Activated CD4-positive, alpha-beta T cell treated with anti-CD3 and anti-CD28 coated beads, Interleukin-2, amount 50 U/mL, for 4 hours (primary cell): ENCODE measurements at regions not wholly inside any gene's neighbourhood (a gene's known extent, or its start where the extent isn't known, plus 50 kb on each side); places are given as distances from the start of the nearest gene placed in this dataset.

Experiments used
- DNase-seq, 2 experiments: peaks; one replicate each; pipeline ENCODE4 v3.0.0-alpha.2; 2020

DNA sequence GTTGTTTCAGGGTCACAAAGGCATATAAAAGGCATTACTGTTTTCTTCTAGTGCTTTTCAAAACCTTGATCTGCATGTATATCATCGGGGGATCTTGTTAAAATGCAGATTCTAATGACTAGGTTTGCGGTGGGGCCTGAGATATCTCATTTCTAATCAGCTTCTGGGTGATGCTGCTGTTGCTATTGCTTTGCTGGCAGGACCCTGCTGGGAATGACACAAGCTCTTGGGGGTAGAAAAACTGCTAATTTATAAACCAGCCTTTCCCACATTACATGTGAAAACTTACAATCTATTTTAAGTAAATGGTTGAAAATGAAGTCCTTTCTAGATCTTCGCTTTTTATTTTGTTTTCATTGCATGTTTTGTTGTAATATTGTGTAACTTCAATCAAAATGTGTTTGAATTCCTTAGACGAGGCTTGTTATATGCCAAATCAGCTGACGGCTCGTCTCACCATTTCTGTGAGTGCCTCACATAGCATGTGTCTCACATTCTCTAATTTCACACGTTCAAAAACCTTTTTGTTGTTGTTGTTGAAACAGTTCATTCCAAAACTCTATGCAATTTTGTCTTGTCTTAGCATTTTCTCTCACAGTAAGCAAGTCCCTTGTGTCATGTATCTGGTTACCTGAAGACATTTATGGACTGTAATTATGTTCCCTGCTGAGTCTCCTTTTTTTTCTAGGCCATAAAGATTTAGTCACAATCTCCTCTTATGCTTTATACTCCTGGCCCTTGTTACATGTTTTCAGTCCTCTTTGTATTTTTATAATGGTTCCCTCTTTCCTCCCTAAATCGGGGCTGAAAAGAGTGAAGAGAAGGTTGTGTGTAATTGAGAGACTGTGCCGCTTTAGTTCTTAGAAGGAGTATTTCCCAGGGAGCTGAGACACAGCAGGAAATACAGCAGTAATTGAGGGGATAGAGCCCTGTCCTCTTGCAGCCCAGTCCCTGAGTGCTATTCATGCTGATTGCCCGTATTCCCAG, 521.0 kb upstream of the SEMA6A start:
- no peak for DNase-seq

- no peak for DNase-seq
Observed at GRCh38 chr5:117094114-117094815, 519.6 kb upstream of the SEMA6A start.

DNA sequence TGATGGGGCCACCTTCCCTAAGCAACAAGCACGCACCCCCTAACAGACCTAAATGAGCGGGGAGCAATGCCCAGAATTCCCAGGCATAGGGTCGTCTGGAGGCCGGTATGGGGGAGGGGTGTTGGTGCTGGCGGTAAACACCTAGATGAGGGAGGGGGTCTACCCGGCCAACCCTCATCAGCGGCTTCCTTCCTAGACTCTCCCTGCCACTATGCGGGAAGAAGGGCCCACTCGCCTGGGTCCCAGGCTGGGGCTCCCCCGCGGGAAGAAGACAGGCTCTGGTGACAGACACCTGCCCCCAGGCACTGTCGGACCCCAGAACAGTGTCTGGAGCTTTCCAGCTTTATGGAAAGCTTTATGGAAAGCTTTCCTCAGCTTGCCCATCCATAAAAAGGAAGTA, 519.0 kb upstream of the SEMA6A start:
- DNase-seq: no peak

- DNase-seq: no peak
Observed at GRCh38 chr5:117089001-117089400, 514.4 kb upstream of the SEMA6A start.

GRCh38 chr5:117088176-117088575, 513.6 kb upstream of the SEMA6A start:
- DNase-seq: no peak

- DNase-seq: no peak
Observed at GRCh38 chr5:117084067-117084466, 509.4 kb upstream of the SEMA6A start.

GRCh38 chr5:117082977-117083376, 508.4 kb upstream of the SEMA6A start:
- no peak for DNase-seq

GRCh38 chr5:117077142-117077541, 502.5 kb upstream of the SEMA6A start:
- DNase-seq: no peak

- DNase-seq: no peak
Observed at GRCh38 chr5:117072439-117072838, 497.8 kb upstream of the SEMA6A start.

DNA sequence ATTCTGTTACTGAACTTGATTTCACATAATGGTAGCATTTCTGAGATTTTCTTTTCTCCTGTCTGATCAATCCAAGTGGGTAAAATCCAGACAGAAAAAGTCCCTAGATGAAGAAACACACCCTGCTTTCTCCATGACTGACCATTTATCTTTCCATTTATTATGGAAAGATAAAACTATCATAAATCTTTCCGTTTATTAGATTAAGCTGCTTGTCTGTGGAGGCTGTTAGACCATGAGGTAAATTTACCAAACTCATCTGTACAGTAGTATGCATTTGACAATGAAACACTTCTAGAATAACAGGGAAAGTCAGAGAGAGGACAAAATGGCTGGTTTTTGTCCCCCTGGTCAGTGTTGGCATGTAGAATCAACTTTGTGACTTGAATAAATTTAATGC, 491.2 kb upstream of the SEMA6A start:
- no peak for DNase-seq

DNA sequence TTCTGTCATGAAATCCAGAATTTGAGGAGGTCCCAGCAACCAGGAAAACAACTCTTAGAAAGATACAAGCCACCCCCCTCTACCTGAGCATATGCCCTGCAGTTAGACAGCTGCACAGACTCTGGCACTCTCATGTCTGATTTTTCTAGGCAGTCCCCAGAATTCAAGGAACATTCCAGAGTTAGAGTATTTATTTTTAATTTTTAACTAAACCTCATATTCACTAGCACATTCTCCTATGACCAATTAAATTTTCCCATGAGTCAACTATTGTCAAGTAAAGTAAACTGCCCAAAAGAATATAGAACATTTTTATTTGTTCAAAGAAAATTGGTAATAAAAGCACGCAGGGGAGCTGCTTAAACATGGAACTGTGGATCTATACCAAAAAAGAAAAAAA, 490.5 kb upstream of the SEMA6A start:
- no peak for DNase-seq

- DNase-seq: no peak
Observed at GRCh38 chr5:117060099-117060498, 485.5 kb upstream of the SEMA6A start.

GRCh38 chr5:117058740-117059139, 484.1 kb upstream of the SEMA6A start:
- no peak for DNase-seq

- DNase-seq: no peak
Observed at GRCh38 chr5:117055517-117055916, 480.9 kb upstream of the SEMA6A start.

DNA sequence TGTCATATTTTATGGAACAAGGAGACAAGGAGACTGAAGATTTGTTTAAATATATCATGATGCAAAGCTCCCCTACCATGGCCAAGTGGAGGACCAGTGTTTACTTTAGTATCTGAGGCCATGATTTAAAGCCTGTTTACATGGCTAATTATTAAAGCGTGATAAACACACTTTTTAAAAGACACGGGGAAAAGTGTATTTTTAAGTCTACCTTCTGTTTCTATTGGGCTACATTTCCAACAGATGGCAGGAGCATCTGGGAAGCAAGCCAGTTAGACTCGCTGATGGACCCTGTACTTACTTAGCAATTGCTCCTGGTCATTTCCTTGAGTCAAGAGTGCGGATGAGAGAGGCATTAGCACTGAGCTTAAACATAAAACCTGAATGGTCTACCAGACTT, 480.3 kb upstream of the SEMA6A start:
- no peak for DNase-seq

DNA sequence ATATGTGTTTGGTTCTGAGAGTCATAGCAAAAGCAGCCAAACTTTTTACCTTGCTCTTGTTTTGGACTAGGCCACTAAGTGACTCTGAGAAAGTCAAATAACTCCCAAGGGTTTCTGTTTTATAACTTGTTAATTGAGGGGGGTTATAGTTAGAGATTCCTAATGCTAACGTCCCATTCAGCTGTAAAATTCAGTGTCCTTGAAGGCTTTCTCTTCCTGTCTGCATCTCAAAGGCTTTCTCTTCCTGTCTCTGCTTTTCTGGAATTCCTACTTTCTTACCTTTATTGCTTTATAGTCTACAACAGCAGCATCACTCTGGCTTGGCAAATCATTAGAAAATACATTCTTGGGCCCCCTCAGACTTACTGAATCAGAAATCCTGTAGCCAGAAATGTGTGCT, 479.5 kb upstream of the SEMA6A start:
- no peak for DNase-seq

DNA sequence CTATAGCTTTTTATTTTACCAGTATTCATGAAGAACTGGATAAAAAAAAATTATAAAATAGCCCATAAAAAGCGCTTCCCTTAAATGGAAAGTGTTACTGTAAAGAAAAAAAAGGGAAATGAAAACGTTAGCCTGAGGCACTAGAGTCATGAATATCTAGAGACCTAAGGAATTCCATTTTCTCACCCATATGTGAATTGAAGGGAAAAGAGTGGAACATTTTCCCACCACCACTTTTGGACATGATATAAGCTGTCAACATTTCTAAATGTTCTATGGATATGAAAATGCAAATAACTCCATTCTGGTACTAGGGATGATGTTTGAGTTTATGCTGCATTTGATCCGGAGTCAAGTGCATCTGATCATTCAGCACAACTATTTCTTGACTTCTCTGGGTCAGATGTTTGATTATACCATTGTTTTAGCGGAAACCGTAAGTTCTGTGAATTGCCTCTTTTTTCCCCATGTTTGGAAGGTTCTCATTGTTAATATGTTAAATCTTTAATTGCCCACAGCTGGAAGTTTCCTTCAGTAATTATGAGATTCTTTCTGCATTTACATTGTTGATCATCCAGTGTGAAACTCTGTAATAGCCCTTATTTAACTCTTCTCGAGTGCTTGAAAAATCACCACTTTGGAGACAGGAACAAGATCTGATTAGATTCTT, 467.4 kb upstream of the SEMA6A start:
- no peak for DNase-seq

- no peak for DNase-seq
Observed at GRCh38 chr5:117039035-117039434, 464.4 kb upstream of the SEMA6A start.

- DNase-seq: no peak
Observed at GRCh38 chr5:117027384-117027783, 452.8 kb upstream of the SEMA6A start.

GRCh38 chr5:117020999-117021398, 446.4 kb upstream of the SEMA6A start:
- no peak for DNase-seq

GRCh38 chr5:117013280-117013877, 438.8 kb upstream of the SEMA6A start:
- DNase-seq: no peak

- DNase-seq: no peak
Observed at GRCh38 chr5:117010574-117010973, 436.0 kb upstream of the SEMA6A start.

DNA sequence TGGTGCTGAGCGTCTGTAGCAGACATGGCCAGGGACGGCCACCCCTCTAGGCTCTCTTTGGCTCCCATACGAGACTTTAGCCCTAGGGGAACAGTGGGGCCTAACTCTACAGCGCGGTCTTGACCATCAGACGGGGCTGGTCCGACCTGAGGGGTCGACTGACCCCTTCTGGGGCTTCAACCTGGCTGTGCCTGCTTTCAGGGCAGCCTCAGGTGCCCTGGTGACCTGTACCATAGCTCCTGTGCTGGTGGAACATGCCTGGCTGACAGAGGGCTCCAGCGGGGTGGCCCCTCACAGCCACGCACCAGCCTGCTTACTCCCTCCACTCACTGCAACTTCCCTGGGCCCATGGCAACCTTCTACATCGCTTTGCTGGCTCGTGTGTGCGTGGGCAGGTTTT, 423.4 kb upstream of the SEMA6A start:
- no peak for DNase-seq
